Mucosa of stomach (tissue), 1 donor: ENCODE measurements at regions not wholly inside any gene's neighbourhood (a gene's known extent, or its start where the extent isn't known, plus 50 kb on each side); places are given as distances from the start of the nearest gene placed in this dataset.

Experiments used
- H3K27me3 ChIP-seq: one replicate; pipeline ENCODE4 v1.7.0; 2013; ENCODE audit warnings: mild to moderate bottlenecking, low read length; ENCODE audit not compliant: control insufficient read depth, insufficient read depth
- H3K36me3 ChIP-seq: one replicate; pipeline ENCODE4 v1.7.0; 2013; ENCODE audit warnings: low read length; ENCODE audit not compliant: control insufficient read depth, insufficient read depth
- H3K4me1 ChIP-seq: one replicate; pipeline ENCODE4 v1.7.0; 2013; ENCODE audit warnings: mild to moderate bottlenecking, low read length; ENCODE audit not compliant: control insufficient read depth, insufficient read depth
- H3K4me3 ChIP-seq: one replicate; pipeline ENCODE4 v1.7.0; 2013; ENCODE audit warnings: low read length
- H3K9ac ChIP-seq: one replicate; pipeline ENCODE4 v1.7.0; 2013; ENCODE audit warnings: mild to moderate bottlenecking, low read length, moderate library complexity
- H3K9me3 ChIP-seq: one replicate; pipeline ENCODE4 v1.7.0; 2013; ENCODE audit warnings: mild to moderate bottlenecking, low read length, moderate library complexity; ENCODE audit not compliant: control insufficient read depth
- donor health status: Pancreatic carcinoma.

- no peak overlapping the region for H3K9ac ChIP-seq
- no peaks in the 10 kb centered on the region for H3K9me3 ChIP-seq
- H3K27me3 ChIP-seq: peaks cover 3% of the 10 kb centered on the region
- H3K4me3 ChIP-seq: no peak overlapping the region
- no peaks in the 10 kb centered on the region for H3K36me3 ChIP-seq
- H3K4me1 ChIP-seq: peaks cover 21% of the 10 kb centered on the region
Measured at GRCh38 chr6:119628691-119629594, 279.4 kb upstream of the MAN1A1 start.

DNA sequence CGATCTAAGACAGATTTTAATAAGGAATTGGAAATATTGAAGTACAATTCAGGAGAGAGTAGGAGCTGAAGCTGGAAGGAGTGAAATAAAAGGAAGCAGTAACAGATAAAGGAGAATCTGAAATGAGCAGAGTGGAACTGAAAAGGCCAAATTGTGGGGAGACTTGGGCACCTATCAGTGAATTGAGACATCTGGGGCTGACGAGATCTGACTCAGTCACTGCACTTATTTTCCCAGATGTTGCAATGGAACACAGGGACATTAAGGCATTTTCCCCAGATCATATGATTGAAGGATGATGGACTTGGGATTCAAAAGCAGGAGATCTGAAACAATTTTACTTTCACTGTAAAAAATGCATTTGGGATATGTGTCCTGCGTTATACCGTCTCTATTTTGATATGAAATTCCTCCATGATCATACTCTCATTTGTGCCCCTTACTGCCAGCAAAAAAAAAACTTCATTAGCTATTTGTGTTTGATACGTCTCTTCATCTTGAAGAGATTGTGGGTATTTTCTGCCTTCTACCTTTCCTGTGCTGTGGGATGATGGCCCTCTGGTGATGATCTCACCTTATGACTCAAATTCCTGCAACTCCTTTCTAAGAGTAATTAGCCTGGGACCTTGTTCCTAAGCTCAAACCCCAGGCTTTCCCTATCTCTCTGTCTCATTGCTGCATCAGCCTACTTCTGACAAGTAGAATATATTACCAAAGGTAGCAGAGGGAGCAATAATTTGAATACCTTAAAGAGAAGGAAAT is 278.5 kb upstream of the MAN1A1 start:
- Histone ChIP-seq H3K4me3 (no peak overlapping the region), H3K9me3 (no peaks in the 10 kb centered on the region), H3K4me1 (peaks cover 21% of the 10 kb centered on the region), H3K27me3 (peaks cover 3% of the 10 kb centered on the region), H3K36me3 (no peaks in the 10 kb centered on the region), H3K9ac (no peak overlapping the region)

- Histone ChIP-seq H3K27me3 (peaks cover 3% of the 10 kb centered on the region), H3K9ac (no peak overlapping the region)
Measured at GRCh38 chr6:119626884-119627619, 277.5 kb upstream of the MAN1A1 start.

DNA sequence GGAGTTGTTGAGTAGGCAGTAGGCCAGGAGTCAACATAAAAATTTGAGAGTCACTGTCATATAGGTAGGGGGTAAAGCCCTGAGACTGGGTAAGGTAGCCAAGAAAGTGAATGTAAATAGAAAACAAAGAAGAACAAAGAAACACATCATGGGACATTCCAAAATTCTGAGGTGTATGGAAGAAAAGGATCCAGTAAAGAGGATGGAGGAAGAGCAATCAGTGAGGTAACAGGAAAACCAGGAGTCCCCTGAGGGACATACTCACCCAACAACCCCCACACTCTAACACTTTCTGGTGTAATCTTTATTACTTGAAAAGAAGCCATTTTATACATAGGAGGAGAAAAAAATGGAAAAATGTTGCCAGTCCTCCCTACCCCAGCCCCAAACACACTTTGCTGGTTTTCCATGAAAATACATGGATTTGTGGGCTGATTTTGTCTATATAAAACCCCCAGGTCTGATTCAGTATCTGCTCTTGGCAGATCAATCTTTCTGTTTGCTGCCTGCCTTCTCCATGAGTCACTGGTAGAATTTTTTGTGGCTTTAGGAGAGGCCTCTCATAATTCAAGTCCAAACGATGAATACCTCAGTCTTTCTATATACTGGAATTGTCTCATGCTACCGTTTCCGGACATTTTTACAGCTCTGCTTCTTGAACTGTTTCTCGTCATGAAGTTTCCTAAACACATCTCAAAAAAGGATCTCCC is 271.4 kb upstream of the MAN1A1 start:
- H3K27me3 ChIP-seq: no peaks in the 10 kb centered on the region
- no peaks in the 10 kb centered on the region for H3K9me3 ChIP-seq
- no peak overlapping the region for H3K9ac ChIP-seq
- H3K36me3 ChIP-seq: no peaks in the 10 kb centered on the region
- no peak overlapping the region for H3K4me3 ChIP-seq
- H3K4me1 ChIP-seq: no peaks in the 10 kb centered on the region

More at GRCh38 chr6:119626884-119627619, 277.5 kb upstream of the MAN1A1 start:
- H3K4me3 ChIP-seq: no peak overlapping the region
- no peaks in the 10 kb centered on the region for H3K36me3 ChIP-seq
- no peaks in the 10 kb centered on the region for H3K9me3 ChIP-seq
- H3K4me1 ChIP-seq: peaks cover 21% of the 10 kb centered on the region

GRCh38 chr6:119614138-119614537 is 264.6 kb upstream of the MAN1A1 start:
- no peaks in the 10 kb centered on the region for H3K9me3 ChIP-seq
- no peaks in the 10 kb centered on the region for H3K36me3 ChIP-seq
- H3K4me3 ChIP-seq: no peak overlapping the region
- no peak overlapping the region for H3K9ac ChIP-seq
- no peaks in the 10 kb centered on the region for H3K4me1 ChIP-seq
- no peaks in the 10 kb centered on the region for H3K27me3 ChIP-seq

DNA sequence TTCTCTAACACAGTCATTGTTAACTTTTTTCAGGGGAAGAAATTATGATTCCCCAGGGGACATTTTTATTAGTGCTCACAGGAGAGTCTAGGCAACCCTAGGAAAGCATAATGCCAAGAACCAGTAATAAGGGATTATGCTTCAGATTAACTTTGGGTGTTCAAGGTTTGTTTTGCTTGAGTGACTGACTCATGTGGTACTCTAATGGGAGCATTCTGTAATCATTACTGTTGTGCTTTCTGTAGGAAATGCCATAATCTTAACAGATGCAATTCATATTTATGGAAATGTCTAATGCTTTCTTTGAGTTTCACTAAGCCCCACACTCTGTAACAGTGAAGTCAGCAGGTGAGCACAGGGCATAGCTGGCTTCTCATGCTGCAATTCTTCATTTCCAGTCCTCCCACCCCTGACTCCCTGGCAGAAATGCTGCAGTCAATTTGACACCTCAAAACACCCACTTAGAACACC is 263.4 kb upstream of the MAN1A1 start:
- Histone ChIP-seq H3K9me3 (no peaks in the 10 kb centered on the region), H3K36me3 (no peaks in the 10 kb centered on the region), H3K4me1 (no peaks in the 10 kb centered on the region), H3K9ac (no peak overlapping the region), H3K4me3 (no peak overlapping the region), H3K27me3 (no peaks in the 10 kb centered on the region)

- no peaks in the 10 kb centered on the region for H3K36me3 ChIP-seq
- H3K9ac ChIP-seq: no peak overlapping the region
- H3K27me3 ChIP-seq: no peaks in the 10 kb centered on the region
- H3K4me1 ChIP-seq: no peaks in the 10 kb centered on the region
- no peak overlapping the region for H3K4me3 ChIP-seq
- no peaks in the 10 kb centered on the region for H3K9me3 ChIP-seq
Measured at GRCh38 chr6:119612176-119612891, 262.8 kb upstream of the MAN1A1 start.

DNA sequence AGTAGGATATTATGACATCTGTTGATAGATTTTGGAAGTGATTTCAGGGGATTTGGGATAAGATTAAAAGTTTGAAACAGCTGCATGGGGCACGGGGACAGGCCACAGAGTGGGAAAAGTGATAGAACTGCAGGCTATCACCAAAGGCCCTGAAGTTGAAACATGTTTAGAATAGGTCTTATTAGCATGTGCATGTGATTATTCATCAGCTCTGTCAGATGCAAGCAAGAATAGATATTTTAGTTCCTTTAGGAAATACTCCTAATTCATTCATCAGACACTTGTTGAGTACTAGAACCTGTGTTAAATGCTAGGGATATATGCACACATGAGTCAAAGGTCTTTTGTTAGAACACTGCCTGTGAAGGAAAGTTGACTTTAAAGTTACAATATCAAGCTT is 261.2 kb upstream of the MAN1A1 start:
- no peak overlapping the region for H3K9ac ChIP-seq
- H3K36me3 ChIP-seq: no peaks in the 10 kb centered on the region
- H3K4me3 ChIP-seq: no peak overlapping the region
- no peaks in the 10 kb centered on the region for H3K9me3 ChIP-seq
- no peaks in the 10 kb centered on the region for H3K27me3 ChIP-seq
- no peaks in the 10 kb centered on the region for H3K4me1 ChIP-seq

DNA sequence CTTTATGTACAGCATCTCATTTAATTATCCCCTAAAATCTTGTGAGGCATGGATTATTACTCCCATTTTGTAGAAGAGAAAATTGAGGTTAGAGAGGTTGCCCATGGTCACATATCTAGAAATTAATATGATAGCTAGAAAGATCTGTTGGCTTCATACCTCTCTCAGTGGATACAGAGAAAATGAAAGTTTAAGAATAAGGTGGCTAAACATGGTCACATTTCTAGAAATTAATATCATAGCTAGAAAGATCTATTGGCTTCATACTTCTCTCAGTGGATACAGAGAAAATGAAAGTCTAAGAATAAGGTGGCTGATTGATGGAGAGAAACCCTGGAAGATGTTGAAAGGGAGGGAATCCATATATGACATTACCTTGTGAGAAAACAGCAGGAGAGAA is 260.7 kb upstream of the MAN1A1 start:
- Histone ChIP-seq H3K27me3 (no peaks in the 10 kb centered on the region), H3K36me3 (no peaks in the 10 kb centered on the region), H3K4me1 (no peaks in the 10 kb centered on the region), H3K9me3 (no peaks in the 10 kb centered on the region), H3K9ac (no peak overlapping the region), H3K4me3 (no peak overlapping the region)

- Histone ChIP-seq H3K9ac (no peak overlapping the region), H3K9me3 (no peaks in the 10 kb centered on the region), H3K27me3 (no peaks in the 10 kb centered on the region), H3K4me1 (no peaks in the 10 kb centered on the region), H3K4me3 (no peak overlapping the region), H3K36me3 (no peaks in the 10 kb centered on the region)
Measured at GRCh38 chr6:119609865-119610264, 260.3 kb upstream of the MAN1A1 start.

DNA sequence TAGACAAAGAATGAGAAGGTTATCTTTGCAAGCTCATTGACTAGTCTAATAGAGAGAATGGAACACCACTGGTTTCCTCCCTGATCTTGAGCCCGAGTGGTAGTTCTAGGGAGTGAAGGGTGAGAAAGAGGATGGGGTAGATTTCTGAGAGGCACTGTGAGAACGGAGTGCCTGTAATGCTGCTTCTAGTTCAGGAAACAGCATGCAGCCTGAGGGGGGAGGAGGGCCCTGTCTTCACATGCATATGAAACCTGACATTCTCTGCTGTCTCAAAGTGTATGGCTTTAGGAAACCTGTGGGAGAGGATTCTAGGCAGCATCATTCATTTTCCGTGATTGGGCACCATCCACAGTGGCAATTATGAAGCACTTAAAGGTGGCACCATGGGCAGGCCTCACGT is 259.4 kb upstream of the MAN1A1 start:
- H3K9ac ChIP-seq: no peak overlapping the region
- no peak overlapping the region for H3K4me3 ChIP-seq
- H3K9me3 ChIP-seq: no peaks in the 10 kb centered on the region
- H3K27me3 ChIP-seq: no peaks in the 10 kb centered on the region
- no peaks in the 10 kb centered on the region for H3K36me3 ChIP-seq
- no peaks in the 10 kb centered on the region for H3K4me1 ChIP-seq
